Memory B cell (primary cell): ENCODE measurements at regions not wholly inside any gene's neighbourhood (a gene's known extent, or its start where the extent isn't known, plus 50 kb on each side); places are given as distances from the start of the nearest gene placed in this dataset.

Experiments used
- ATAC-seq: fragments of 150-1000 bp; cut with Tn5 transposase; 2 replicates; pipeline ENCODE4 v1.10.0; 2021; ENCODE audit warnings: low read depth, mild to moderate bottlenecking, moderate library complexity
- DNase-seq, 2 donors: peaks; one replicate each; pipeline ENCODE4 v3.0.0; 2022; ENCODE audit warnings: low spot score in 2 of 2
- H3K27ac Mint-ChIP-seq: one replicate; pipeline ENCODE4 v1.8.0; 2022; ENCODE audit warnings: mild to moderate bottlenecking, moderate library complexity, mixed read lengths
- H3K27me3 Mint-ChIP-seq: one replicate; pipeline ENCODE4 v1.8.0; 2022; ENCODE audit warnings: mixed read lengths
- H3K36me3 Mint-ChIP-seq: one replicate; pipeline ENCODE4 v1.8.0; 2022; ENCODE audit warnings: mild to moderate bottlenecking, mixed read lengths
- H3K4me1 Mint-ChIP-seq: one replicate; pipeline ENCODE4 v1.8.0; 2022; ENCODE audit warnings: mixed read lengths
- H3K4me3 Mint-ChIP-seq: one replicate; pipeline ENCODE4 v1.8.0; 2022; ENCODE audit warnings: mild to moderate bottlenecking, moderate library complexity, mixed read lengths
- H3K9me3 Mint-ChIP-seq: one replicate; pipeline ENCODE4 v1.8.0; 2022; ENCODE audit warnings: mixed read lengths

DNA sequence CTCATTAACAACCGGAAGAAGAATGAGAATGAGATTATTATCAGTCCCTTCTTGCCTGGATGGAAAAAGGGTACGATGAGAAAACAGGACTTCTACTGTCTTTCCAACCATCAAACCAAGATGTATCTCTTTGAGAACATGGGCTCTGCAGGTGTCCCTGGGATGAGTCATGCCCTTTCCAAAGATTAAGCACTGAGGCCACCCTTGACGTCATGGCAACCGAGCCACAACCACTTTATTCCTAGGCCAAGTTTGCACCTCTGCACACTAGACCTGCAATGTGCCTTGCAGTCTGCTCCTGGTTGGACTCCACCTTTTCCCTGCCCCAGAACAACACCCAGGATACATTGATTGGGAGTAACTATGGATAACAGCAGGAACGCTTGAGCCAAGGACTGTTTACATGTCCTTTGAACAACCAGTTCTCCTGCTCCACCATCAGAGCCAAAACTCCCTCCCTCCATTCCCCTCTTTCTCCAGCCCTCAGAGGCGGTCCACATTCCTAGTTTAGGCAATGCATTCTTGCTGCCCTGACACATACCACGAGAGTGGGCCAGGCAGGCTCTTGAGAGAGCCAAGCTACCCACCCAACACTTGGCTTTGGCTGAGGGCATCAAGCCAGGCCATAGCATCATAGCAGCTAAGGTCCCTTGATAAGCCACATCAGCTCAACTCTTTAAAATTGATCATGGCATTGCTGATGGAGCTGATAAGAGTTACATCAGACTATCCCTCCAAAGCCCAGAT, 310.7 kb downstream of the TNS1 start:
- H3K27ac Mint-ChIP-seq: no peak overlapping the region
- no peaks in the 10 kb centered on the region for H3K9me3 Mint-ChIP-seq
- no peaks in the 10 kb centered on the region for H3K36me3 Mint-ChIP-seq

DNA sequence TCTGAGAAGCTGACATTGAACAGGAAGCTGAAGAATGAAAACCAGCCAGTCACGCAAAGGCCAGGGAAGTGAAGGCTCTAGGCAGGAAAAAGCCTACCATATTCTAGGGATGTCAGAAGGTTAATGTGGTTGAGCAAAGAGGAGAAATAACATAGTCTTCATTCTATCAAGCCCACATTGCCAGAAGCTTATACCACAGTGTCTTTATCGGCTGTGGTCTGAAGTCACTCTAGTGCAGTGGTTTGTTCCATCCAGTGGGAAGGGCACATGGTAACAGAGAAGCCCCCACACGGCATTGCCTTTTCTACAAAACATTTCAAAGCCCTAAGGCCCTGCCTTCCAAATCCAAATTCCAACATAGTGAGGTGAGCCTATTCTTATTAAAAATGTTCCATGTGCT, 311.3 kb downstream of the TNS1 start:
- H3K4me3 Mint-ChIP-seq: no peak overlapping the region
- no peak for ATAC-seq
- H3K9me3 Mint-ChIP-seq: no peaks in the 10 kb centered on the region
- peaks cover 6% of the 10 kb centered on the region for H3K27me3 Mint-ChIP-seq
- DNase-seq: no peak
- H3K27ac Mint-ChIP-seq: no peak overlapping the region
- no peaks in the 10 kb centered on the region for H3K36me3 Mint-ChIP-seq
- H3K4me1 Mint-ChIP-seq: no peaks in the 10 kb centered on the region

More for the DNA sequence above, 310.7 kb downstream of the TNS1 start:
- H3K27me3 Mint-ChIP-seq: peaks cover 6% of the 10 kb centered on the region
- no peak for DNase-seq
- no peaks in the 10 kb centered on the region for H3K4me1 Mint-ChIP-seq
- ATAC-seq: no peak
- no peak overlapping the region for H3K4me3 Mint-ChIP-seq

DNA sequence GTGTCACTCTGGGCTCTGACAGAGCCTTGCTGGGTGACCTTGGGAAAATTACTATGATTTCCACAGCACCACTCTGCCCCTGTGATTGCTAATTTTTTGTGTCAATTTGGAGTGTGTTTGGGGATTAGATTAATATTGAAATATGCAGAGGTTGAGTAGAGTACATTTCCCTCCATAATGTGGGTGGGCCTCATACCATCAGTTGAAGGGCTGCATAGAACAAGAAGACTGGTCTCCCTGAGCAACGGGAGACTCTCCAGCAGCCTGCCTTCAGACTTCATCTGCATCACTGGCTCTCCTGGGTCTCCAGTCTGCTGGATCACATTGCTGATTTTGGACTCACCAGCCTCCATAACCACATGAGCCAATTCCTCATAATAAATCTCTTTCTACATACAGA, 313.7 kb downstream of the TNS1 start:
- Mint-ChIP-seq H3K27me3 (peaks cover 8% of the 10 kb centered on the region), H3K27ac (no peak overlapping the region), H3K9me3 (no peaks in the 10 kb centered on the region), H3K36me3 (no peaks in the 10 kb centered on the region), H3K4me3 (no peak overlapping the region), H3K4me1 (no peaks in the 10 kb centered on the region)
- DNase-seq (no peak), ATAC-seq (no peak)

DNA sequence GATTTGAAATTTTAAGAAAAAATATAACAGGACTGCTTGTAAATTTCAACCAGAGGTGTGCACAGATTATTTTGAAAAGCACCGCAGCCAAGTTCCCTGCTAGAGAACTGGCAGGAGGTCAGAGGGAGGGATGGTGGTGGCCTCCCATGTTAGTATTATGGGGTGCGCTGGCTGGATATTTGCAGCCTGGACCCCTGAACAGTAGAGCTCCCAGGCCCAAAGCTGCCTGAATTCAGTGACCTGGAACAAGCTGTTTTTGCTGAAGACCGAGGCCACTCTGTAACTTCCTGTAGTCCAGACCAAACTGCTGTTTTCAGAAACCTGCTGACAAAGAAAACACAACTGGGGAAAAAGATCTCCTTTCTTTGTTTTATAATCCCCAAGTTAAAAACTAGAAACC, 314.3 kb downstream of the TNS1 start:
- no peaks in the 10 kb centered on the region for H3K9me3 Mint-ChIP-seq
- H3K36me3 Mint-ChIP-seq: no peaks in the 10 kb centered on the region
- peaks cover 8% of the 10 kb centered on the region for H3K27me3 Mint-ChIP-seq
- no peaks in the 10 kb centered on the region for H3K4me1 Mint-ChIP-seq
- ATAC-seq: no peak
- H3K27ac Mint-ChIP-seq: no peak overlapping the region
- no peak for DNase-seq
- no peak overlapping the region for H3K4me3 Mint-ChIP-seq

DNA sequence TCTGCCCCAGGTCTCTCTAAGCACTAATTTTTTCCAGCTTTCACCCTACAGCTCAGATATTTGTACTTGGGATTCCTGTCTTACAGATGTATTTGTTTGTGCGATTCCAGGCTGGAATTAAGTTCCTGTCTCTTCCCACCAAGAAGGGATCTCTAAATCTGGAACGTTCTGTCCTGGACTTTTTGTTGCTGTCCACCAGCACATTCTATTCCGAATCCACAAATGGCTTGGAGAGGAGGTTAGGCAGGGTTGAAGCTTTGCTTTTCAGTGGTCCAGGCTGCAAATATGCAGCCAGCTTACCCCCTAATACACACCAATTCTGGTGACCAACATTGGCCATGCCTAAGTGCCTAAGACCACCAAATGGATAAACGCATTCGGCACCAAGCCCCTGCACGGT, 315.0 kb downstream of the TNS1 start:
- Mint-ChIP-seq H3K4me1 (no peaks in the 10 kb centered on the region), H3K36me3 (no peaks in the 10 kb centered on the region), H3K4me3 (no peak overlapping the region), H3K9me3 (no peaks in the 10 kb centered on the region), H3K27ac (no peak overlapping the region), H3K27me3 (peaks cover 8% of the 10 kb centered on the region)
- no peak for DNase-seq
- ATAC-seq: no peak

DNA sequence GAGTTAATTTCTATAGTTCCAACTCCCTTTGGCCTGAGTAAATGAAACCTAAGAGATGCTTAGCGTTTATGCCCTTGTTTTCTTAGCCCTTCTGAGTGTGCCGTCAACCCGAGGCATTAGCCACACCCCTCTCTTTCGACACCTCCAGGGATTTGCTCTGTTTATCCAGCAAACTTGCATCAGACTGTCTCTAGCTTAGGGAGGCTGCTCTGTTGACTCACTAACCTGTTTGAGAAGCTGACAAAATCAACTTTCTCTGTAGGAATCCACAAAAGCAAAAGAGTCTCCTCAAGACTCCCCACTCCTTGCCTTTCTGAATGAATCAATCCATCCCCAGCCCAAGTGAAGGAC, 317.6 kb downstream of the TNS1 start:
- H3K36me3 Mint-ChIP-seq: peaks cover 2% of the 10 kb centered on the region
- no peak overlapping the region for H3K4me3 Mint-ChIP-seq
- no peaks in the 10 kb centered on the region for H3K4me1 Mint-ChIP-seq
- DNase-seq (no peak), ATAC-seq (no peak)
- no peak overlapping the region for H3K27ac Mint-ChIP-seq
- H3K27me3 Mint-ChIP-seq: peaks cover 5% of the 10 kb centered on the region
- no peaks in the 10 kb centered on the region for H3K9me3 Mint-ChIP-seq

DNA sequence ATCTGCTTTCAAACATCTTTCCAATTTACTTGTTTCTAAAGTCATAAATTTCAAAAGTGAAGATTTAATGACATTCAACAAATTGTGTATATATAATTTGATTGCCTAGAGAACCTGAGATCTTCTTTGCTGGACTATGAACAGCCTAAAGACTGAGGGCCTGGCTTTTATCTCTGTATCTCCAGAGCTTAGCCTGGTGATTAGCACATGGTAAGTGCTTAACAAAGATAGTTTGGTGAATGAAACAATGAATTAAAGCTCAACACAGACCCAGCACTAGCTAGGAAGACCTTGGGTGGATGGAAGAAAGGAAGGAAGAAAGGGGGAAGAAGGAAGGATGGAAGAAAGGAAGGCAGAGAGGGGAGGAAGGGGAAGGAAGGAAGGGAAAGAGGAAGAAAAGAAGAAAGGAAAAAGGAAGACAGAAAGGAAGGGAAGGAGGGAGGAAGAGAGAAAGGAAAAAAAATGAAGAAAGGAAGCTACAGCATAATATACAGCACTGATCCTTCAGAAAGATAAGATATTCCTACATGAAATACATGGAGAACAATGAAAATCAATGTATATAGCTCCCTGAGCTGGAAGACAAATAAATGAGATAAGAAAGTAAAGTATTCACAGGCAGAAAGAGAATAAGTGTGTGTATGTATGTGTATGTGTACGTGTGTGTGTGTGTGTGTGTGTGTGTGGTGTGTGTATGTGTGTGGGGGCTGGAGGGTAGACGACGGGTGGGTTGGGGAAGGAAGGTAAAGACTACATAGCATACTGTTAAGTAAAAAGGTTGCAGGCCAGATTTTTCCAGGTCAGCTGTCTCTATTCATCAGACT, 318.2 kb downstream of the TNS1 start:
- Mint-ChIP-seq H3K27me3 (peaks cover 5% of the 10 kb centered on the region), H3K9me3 (no peaks in the 10 kb centered on the region), H3K27ac (no peak overlapping the region), H3K36me3 (peaks cover 2% of the 10 kb centered on the region), H3K4me3 (no peak overlapping the region), H3K4me1 (no peaks in the 10 kb centered on the region)
- ATAC-seq (no peak), DNase-seq (no peak)

DNA sequence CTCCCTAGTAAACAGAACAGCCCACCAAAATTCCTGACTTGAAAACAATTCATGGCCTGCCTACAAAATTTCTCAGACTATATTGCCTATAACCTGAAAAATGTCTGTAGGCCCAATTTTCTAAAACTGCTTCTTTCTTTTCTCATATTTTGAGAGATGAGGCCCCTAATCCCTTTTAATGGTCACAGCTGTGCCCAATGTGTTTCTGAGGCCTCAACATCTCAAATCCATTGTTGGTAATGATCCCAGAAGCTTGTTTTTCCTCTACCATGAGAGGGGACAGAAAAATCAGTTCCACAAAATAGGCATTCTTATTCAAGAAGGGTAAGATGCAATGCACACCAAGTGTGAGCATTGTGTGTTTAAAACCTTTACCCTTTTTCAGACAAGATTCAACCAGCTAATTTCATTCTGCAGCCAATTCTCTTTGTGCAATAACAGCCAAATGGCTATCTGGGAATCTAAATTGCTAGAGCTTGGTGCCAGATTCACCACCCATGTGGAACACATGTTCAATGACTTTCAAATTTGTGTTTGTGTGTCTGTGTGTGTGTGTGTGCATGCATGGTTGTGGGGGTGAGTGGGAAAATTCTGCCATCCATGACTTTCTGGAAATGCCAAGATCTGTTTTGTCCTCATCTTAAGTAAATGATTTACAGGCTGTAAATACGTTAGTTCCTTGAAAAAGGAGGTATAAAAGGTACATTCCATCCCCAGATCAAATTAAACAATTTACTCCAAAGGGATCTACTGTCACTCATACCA, 319.5 kb downstream of the TNS1 start:
- ATAC-seq (no peak), DNase-seq (no peak)
- no peaks in the 10 kb centered on the region for H3K4me1 Mint-ChIP-seq
- peaks cover 2% of the 10 kb centered on the region for H3K36me3 Mint-ChIP-seq
- no peak overlapping the region for H3K27ac Mint-ChIP-seq
- H3K27me3 Mint-ChIP-seq: peaks cover 5% of the 10 kb centered on the region
- H3K4me3 Mint-ChIP-seq: no peak overlapping the region
- H3K9me3 Mint-ChIP-seq: peaks cover 1% of the 10 kb centered on the region

DNA sequence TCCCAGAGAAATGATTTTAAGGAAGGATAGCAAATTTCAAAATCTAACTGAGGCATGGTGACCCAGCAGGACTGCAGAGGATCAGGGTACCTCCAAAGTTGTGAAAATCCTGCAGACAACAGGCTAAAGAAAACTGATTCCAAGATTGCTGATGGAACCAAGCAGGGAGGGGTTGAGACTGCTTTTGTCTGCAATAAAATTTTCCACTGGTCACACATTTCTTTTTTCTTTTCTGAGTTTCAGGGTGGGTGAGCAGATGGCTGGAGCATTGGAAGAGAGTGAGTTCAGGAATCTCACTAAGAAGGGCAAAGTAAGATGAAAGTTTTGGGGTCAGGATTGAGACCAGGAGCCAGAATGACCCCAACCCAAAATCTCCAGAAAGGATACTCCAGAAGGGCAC, 321.0 kb downstream of the TNS1 start:
- ATAC-seq: no peak
- peaks cover 2% of the 10 kb centered on the region for H3K36me3 Mint-ChIP-seq
- peaks cover 2% of the 10 kb centered on the region for H3K27me3 Mint-ChIP-seq
- H3K4me1 Mint-ChIP-seq: no peaks in the 10 kb centered on the region
- peaks cover 3% of the 10 kb centered on the region for H3K9me3 Mint-ChIP-seq
- no peak overlapping the region for H3K27ac Mint-ChIP-seq
- DNase-seq: no peak
- no peak overlapping the region for H3K4me3 Mint-ChIP-seq

DNA sequence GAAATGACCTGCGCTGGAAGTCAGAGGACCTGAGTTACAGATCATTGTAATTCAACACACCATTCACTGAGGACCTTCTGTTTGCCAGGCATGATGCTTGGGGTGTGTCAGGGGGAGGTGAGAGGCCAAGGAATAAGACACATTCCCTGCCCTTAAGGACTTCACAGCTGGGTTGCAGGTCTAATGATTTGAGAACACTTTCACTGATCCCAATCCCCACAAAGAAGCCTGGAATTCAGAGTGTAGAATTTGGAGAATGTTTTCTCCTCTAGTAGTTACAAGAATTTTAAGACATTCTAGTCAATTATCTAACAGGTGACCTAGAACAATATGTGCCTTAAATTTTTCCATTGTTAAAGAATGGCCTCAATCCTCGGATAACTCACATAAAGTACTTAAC, 322.4 kb downstream of the TNS1 start:
- Mint-ChIP-seq H3K4me3 (no peak overlapping the region), H3K27me3 (peaks cover 2% of the 10 kb centered on the region), H3K4me1 (no peaks in the 10 kb centered on the region), H3K9me3 (peaks cover 3% of the 10 kb centered on the region), H3K36me3 (peaks cover 2% of the 10 kb centered on the region), H3K27ac (no peak overlapping the region)
- DNase-seq: no peak
- no peak for ATAC-seq

DNA sequence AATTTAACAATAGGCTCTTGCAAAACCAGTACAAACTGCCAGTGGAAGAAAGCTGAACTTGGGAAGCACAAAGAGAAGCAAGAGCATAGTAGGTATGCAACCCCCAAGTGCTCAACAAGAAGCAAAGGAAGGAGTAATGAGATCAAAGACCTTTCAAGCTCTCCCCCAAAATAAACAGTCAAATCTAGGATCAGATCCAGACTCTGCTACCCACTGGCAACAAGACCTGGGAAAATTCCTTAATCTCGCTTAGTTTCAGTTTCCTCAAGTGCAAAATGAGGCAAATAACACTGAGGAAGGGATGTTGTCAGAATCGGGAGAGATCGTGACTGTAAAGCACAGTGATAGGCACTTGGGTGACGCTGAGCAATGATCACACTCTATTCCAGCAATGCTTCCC, 329.2 kb downstream of the TNS1 start:
- H3K4me1 Mint-ChIP-seq: no peaks in the 10 kb centered on the region

DNA sequence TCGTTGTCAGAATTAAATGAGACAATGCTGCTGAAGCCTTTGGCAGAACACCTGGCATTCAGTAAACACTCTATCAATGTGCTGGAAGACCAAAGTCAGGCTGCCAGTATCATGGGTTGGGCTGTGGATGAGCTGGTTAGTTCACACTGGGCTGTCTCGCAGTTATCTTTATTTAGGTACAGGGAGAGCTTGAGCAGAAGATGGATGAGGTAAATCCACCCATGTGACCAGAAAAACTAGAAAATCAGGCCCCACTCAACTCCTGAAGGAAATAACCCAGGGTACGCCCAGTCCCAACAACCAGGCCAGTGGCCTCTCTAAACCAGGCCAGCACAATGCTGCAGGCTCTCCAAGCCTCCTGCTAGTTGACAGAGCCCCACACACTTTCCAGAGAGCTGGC, 330.3 kb downstream of the TNS1 start:
- ATAC-seq (no peak), DNase-seq (no peak)
- Mint-ChIP-seq H3K27ac (no peak overlapping the region), H3K4me1 (no peaks in the 10 kb centered on the region), H3K36me3 (peaks cover 2% of the 10 kb centered on the region), H3K4me3 (no peak overlapping the region), H3K27me3 (peaks cover 4% of the 10 kb centered on the region), H3K9me3 (peaks cover 5% of the 10 kb centered on the region)

More for the DNA sequence above, 329.2 kb downstream of the TNS1 start:
- DNase-seq (no peak), ATAC-seq (no peak)
- no peak overlapping the region for H3K4me3 Mint-ChIP-seq
- H3K27ac Mint-ChIP-seq: no peak overlapping the region
- peaks cover 2% of the 10 kb centered on the region for H3K27me3 Mint-ChIP-seq
- H3K9me3 Mint-ChIP-seq: peaks cover 5% of the 10 kb centered on the region
- no peaks in the 10 kb centered on the region for H3K36me3 Mint-ChIP-seq

DNA sequence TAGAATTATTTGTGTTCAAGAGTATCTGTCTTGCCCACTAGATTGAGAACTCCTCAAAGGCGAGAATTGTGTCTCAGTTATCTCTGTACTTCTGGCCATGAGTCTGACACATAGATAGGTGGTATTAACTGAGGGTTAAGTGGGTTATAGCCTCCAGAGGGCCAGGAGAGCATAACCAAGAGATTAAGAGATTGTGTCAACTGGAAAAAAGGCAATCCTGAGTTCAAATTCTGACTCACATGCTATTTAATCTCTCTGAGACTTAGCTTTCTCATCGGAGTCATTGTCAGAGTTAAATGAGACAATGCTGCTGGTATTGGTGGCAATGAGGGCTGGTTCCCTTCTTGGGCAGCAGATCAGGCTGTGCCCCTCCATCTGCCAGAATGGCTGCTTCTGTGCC, 330.9 kb downstream of the TNS1 start:
- Mint-ChIP-seq H3K4me3 (no peak overlapping the region), H3K4me1 (no peaks in the 10 kb centered on the region), H3K27ac (no peak overlapping the region), H3K36me3 (peaks cover 2% of the 10 kb centered on the region), H3K9me3 (peaks cover 3% of the 10 kb centered on the region), H3K27me3 (peaks cover 4% of the 10 kb centered on the region)
- no peak for ATAC-seq
- no peak for DNase-seq

DNA sequence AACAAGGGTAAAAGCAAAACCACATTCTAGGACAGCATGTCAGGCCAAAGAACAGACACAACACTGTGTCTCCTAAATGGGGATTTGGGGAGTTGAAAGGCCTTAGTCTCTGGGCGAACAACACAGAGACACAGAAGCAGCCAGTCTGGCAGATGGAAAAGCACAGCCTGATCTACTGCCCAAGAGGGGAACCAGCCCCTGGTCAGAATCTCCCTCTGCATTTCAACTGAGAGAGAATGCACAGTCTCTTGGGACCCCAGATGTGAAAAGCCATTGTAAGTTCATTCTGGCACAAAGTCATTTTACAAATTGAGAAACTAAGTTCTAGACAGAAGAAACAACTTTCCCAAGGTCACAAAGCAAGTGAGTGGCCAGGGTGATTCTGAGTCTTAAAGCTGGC, 331.7 kb downstream of the TNS1 start:
- DNase-seq (no peak), ATAC-seq (no peak)
- Mint-ChIP-seq H3K4me3 (no peak overlapping the region), H3K36me3 (peaks cover 2% of the 10 kb centered on the region), H3K27ac (no peak overlapping the region), H3K27me3 (peaks cover 4% of the 10 kb centered on the region), H3K4me1 (no peaks in the 10 kb centered on the region), H3K9me3 (peaks cover 3% of the 10 kb centered on the region)
